ENCODE measurements at regions not wholly inside any gene's neighbourhood (a gene's known extent, or its start where the extent isn't known, plus 50 kb on each side); places are given as distances from the start of the nearest gene placed in this dataset.

- TF ChIP-seq, protein P1, sequence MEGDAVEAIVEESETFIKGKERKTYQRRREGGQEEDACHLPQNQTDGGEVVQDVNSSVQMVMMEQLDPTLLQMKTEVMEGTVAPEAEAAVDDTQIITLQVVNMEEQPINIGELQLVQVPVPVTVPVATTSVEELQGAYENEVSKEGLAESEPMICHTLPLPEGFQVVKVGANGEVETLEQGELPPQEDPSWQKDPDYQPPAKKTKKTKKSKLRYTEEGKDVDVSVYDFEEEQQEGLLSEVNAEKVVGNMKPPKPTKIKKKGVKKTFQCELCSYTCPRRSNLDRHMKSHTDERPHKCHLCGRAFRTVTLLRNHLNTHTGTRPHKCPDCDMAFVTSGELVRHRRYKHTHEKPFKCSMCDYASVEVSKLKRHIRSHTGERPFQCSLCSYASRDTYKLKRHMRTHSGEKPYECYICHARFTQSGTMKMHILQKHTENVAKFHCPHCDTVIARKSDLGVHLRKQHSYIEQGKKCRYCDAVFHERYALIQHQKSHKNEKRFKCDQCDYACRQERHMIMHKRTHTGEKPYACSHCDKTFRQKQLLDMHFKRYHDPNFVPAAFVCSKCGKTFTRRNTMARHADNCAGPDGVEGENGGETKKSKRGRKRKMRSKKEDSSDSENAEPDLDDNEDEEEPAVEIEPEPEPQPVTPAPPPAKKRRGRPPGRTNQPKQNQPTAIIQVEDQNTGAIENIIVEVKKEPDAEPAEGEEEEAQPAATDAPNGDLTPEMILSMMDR (conservative IDR thresholded peaks at IDR 0.05 in 1 of 2, IDR thresholded peaks at IDR 0.05 in 1 of 2; ENCODE audit: low read depth in 1 of 2, low read length in 2 of 2) = no peak
- no peak for TF ChIP-seq EZH2 (IDR thresholded peaks at IDR 0.05; ENCODE audit: low read length, missing control alignments)
These were observed 90.0 kb upstream of the NFASC start for GRCh38 chr1:204780630-204781029.

All from fibroblast of lung (primary cell).